ENCODE measurements at regions not wholly inside any gene's neighbourhood (a gene's known extent, or its start where the extent isn't known, plus 50 kb on each side); places are given as distances from the start of the nearest gene placed in this dataset.

DNA sequence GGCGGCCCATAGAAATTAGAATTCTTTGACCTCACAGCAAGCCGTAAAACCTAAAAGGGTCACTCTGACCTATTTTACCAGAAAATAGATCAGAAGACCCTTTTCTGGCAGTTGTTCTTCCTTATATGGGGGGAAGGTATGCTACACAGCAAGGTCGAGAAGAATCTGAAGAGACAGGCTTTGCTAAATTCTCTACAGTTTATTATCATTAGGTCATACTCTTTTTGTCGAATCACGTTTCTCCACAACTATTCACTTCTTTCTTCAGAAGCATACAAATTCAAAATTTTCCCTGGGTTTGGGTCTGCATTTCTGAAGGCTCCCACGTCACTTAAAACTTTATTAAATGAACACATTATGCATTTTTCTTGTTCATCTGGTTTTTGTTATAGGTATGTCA, 229.5 kb upstream of the GRM7 start:
- TF ChIP-seq, protein P1, sequence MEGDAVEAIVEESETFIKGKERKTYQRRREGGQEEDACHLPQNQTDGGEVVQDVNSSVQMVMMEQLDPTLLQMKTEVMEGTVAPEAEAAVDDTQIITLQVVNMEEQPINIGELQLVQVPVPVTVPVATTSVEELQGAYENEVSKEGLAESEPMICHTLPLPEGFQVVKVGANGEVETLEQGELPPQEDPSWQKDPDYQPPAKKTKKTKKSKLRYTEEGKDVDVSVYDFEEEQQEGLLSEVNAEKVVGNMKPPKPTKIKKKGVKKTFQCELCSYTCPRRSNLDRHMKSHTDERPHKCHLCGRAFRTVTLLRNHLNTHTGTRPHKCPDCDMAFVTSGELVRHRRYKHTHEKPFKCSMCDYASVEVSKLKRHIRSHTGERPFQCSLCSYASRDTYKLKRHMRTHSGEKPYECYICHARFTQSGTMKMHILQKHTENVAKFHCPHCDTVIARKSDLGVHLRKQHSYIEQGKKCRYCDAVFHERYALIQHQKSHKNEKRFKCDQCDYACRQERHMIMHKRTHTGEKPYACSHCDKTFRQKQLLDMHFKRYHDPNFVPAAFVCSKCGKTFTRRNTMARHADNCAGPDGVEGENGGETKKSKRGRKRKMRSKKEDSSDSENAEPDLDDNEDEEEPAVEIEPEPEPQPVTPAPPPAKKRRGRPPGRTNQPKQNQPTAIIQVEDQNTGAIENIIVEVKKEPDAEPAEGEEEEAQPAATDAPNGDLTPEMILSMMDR (IDR thresholded peaks at IDR 0.05): no peak
- TF ChIP-seq POLR2A (IDR thresholded peaks at IDR 0.05): no peak
